ENCODE measurements at regions not wholly inside any gene's neighbourhood (a gene's known extent, or its start where the extent isn't known, plus 50 kb on each side); places are given as distances from the start of the nearest gene placed in this dataset.

- DNase-seq, result no peak
Observed at GRCh38 chr16:5378531-5378930, 280.9 kb upstream of the EEF2KMT start.

DNA sequence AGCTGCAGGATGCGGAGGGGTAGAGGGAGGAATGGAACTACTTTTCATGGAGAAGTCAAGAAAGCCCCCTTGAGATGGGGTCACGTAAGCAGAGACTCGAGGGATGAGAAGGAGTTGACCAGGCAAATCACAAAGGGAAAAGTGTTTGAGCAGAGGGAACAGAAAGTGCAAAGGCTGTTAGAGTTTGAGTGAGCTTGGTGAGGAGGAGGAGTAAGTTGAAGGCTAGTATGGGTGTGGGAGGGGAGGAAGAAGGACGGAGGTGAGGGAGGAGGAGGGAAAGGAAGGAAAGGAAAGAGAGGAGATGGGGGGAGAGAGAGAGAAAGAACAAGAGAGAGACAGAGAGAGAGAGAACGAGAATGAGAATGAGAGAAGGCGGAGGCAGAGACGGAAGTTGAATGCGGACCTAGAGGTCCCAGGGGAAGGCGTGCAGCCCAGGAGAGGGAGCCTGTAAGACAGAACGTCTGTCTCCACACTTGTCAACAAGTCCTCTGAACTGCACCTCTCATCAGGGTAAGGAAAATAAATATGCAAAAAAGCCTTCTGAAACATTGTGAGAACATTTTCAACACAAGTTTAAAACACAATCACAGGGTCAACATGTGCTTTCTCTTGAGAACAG is 279.8 kb upstream of the EEF2KMT start:
- no peak for DNase-seq

DNA sequence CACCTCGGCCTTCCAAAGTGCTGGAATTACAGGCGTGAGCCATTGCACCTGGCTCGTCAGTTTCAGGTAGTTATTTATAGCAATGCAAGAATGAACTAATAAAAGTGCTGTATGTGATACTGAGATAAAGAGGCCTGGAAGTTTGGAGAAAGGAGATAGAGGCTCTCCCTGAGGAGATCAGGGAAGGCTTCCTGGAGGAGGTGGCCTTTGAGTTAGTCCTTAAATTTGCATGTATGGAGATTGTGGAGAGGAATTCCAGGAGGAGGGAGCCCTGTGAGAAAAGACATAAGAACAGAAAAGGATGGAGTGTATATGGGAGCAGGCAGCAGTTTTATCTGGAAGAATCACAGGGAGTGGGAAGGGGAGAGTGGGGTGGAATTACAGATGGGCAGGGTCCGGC is 276.6 kb upstream of the EEF2KMT start:
- DNase-seq, result no peak

- DNase-seq, result no peak
Observed at GRCh38 chr16:5367951-5368350, 270.4 kb upstream of the EEF2KMT start.

GRCh38 chr16:5366126-5366525 is 268.5 kb upstream of the EEF2KMT start:
- no peak for DNase-seq

DNA sequence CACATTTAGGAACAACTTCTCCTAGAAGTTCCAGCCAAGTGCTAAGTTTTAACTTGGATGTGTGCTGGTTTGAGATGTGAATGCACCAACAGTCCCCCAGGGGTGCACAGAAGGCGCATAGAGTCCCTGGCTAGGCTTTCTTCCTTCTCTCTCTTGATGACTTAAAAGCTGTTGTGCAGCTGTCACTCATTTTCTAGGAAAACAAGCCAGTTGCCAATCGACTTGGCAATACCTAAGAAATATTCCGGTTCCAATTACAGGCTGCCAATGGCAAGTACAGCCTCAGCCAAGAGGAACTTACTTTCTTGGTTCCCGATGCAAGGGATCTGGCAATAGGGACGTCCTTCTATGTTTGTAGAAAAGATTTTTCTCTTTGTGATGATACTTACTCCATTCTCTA is 266.6 kb upstream of the EEF2KMT start:
- no peak for DNase-seq

DNA sequence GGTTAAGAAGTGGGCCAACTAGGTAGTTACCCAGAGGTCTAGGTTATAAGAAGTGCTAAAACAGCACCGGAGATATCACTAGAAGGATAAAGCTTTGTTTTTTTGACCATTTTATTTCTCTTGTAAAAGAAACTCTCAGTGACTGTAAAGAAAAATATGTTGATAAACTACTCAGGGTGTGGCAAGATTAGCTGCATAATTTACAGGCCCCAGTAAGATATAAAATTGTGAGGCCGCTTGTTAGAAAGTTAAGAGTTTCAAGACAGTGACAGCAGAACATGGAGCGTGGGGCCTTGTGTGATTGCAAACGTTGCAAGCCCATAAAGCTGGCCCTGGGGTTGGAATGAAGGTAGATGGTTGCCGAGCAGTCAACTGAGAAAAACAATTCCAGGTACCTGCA is 263.7 kb upstream of the EEF2KMT start:
- no peak for DNase-seq

DNA sequence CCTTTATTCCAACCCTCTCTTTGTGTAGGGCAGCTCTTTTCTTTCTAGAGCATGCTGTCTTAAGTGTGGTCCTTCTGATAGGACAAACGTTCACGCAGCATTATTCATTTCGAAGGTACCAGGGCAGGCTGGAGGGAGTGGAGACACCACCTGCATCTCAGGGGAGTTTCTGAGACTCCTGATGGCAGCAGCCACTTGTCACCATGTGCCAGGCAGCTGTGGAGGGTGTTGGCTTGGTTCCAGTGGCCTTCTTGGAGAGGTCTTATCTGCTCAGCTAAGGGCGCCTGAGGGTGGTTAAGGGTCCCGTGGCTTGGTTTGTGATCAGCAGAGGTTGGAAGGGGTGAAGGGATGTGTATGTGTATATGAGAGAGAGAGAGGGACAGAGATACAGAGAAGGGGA is 257.1 kb upstream of the EEF2KMT start:
- DNase-seq, result no peak

GRCh38 chr16:5349670-5350517 is 252.3 kb upstream of the EEF2KMT start:
- DNase-seq, result peak; percentile 57

- DNase-seq, result no peak
Observed at GRCh38 chr16:5349101-5349500, 251.5 kb upstream of the EEF2KMT start.

- DNase-seq, result no peak
Observed at GRCh38 chr16:5347561-5347960, 250.0 kb upstream of the EEF2KMT start.

DNA sequence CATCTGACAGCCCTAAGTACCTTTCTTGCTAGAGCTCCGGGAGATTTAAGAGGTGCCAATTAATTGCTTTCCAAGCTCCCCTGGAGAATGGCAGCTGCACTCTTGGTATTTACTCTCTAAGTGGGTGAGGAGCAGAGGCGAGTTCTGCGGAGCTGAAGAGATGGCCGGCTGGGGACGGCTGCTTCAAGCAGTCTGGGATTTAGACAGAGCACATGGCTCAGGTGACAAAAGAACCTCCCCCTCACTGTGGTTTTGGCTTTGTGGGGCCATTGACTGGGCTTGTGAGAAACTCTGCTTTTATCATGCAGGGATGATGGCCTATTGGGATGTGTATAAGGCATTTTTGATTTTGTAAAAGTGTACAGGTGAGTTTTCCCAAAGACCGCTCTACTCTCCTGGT is 239.3 kb upstream of the EEF2KMT start:
- DNase-seq, result no peak

GRCh38 chr16:5333991-5334390 is 236.4 kb upstream of the EEF2KMT start:
- no peak for DNase-seq

- DNase-seq, result no peak
Observed at GRCh38 chr16:5333126-5333525, 235.5 kb upstream of the EEF2KMT start.

DNA sequence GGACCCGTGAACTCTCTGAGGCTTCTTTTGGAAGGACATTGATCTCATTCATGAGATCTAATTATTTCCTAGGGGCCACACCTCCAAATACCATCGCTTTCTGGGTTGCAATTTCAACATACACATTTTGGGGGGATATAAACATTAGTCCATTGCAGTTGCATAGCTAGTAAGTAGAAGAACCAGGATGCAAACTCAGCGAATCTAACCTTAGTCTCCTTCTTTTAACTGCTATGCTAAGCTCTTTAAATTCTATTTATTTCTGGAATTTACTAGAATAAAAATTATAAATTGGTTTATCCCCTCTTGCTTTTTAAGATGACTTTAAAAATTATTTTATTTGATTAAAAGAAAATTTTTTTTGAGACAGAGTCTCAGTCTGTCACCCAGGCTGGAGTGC is 232.5 kb upstream of the EEF2KMT start:
- DNase-seq, result no peak

DNA sequence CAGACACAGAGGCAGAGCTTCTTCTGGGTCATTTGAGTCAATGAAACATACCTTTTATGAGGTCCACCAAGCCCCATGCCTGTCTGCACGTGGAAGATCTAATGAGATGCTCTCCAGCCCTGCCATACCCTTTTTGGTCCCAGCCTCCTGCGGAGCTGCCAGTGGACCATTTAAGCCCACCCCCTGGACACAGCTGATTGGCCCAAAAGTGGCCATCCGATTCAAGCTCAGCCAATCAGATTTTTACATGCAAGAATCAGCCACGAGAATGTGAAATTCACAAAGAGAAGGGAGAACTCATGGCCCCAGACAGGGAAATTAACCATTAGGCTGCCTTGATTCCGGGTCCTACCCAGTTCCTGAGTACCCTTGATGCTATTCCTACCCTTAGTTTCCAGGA is 231.0 kb upstream of the EEF2KMT start:
- DNase-seq, result no peak

DNA sequence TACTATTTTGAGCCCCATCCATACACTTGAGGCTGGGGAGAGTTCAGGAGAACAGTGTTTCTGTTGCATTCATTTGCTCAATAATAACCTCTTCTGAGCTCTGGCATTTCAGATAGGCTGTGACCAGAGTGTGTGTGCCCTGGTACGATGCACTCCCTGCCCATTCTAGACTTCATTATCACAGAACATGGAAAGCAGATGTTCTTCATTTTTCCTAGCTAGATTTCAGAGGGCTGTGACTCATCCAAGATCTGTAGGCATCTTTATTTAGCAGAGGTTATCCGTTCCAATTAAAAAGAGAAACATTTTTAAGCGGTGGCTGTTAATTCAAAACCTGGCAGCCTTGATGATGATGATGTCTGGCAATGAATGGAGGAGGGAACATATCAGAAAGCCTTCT is 228.8 kb upstream of the EEF2KMT start:
- no peak for DNase-seq

DNA sequence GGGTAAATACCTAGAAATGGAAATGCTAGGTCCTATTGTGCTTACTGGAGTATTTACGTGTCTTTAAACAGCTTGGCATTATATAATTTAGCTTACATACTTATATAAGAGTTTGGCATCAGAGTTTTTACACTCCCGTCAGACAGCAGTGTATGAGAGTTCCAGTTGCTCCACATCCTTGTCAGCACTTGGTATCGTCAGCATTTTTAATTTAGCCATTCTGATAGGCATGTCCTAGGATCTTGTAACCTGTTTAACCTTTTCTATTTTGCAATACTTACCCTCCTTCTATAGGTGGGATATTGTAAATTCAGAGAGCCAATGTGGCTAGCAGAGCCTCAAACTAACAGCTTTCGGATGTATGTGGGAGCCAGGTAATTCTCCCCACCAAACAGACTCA is 228.3 kb upstream of the EEF2KMT start:
- DNase-seq, result no peak

DNA sequence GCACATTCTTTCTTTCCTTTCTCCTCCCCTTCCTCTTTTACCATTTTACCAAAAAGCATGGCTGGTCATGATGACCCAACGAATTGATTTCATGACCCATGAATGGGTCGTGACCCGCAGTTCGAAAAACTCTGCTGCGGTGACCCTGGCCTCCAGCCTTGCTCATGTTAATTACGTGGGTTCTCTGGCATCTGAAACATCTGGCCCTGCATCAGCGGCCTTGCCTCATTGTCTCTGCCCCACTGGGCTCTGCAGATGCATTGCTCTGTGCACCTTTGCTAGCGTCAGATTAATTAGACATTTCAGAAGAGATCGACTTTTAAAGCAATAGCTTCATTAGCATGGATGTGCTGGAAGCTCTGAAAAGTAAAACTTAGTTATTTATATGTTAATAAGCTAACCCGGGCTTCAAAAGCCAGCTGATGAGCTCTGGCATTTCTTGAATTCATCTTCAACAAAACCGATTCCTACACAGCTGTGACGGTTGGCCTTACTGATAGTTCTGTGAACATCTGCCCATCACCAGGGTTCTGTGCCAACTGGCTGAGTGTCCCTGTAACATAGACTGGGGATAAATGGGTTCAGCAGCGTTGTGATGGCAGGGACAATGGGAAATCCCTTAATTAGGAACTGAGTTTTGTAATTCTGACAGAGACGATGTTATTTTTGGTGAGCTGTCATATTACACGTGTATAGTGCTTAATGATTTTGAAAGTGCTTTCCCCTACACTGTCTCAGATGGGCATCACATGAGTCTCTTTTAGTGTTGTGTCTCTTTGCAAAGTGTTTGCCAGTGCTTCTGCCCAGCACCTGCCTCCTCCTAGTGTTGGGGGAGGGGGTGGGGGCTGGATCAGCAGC is 225.9 kb upstream of the EEF2KMT start:
- DNase-seq, result no peak

GRCh38 chr16:5321930-5322329 is 224.3 kb upstream of the EEF2KMT start:
- DNase-seq, result no peak

GRCh38 chr16:5319799-5320198 is 222.2 kb upstream of the EEF2KMT start:
- no peak for DNase-seq

DNA sequence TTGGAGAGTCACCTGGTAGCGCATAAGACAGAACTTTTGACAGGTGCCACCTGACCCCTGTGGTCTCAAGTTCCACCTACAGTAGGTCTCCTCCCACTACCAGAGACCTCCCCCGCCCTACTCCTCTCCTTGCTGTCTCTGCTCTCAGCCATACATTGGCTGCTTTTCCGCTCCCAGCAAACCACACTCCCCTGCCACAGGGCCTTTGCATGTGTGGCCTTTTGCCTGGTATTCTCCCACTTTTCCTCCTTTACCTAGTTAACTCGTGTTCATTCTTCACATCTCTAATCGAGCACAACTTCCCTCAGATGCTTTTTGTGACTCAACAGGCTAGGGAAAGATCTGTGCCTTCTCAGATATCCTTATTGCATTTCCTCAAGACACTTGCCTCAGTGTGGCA is 218.3 kb upstream of the EEF2KMT start:
- no peak for DNase-seq

DNA sequence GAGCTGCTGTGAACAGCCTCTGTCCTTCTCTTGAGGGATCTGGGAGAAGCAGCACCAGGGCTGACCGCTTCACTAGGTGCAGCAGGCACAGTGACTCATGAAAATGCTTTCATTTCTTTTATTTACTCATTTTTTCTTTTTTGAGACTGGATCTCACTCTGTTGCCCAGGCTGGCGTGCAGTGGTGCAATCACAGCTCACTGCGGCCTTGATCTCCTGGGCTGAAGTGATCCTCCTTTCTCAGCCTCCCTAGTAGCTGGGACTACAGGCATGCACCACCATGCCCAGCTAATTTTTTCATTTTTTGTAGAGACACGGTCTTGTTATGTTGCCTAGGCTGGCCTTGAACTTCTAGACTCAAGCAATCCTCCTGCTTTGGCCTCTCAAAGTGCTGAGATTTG is 216.8 kb upstream of the EEF2KMT start:
- no peak for DNase-seq

Measured in NCI-H2227 treated with DMSO at 0.1 percent for 48 hours (cell line).